NCI-H2029 treated with DMSO at 0.1 percent for 48 hours (cell line): ENCODE measurements at regions not wholly inside any gene's neighbourhood (a gene's known extent, or its start where the extent isn't known, plus 50 kb on each side); places are given as distances from the start of the nearest gene placed in this dataset.
A peak's percentile ranks its signal among the peaks of the same experiment; 100 is the strongest.

ENCODE experiments used
- DNase-seq: peaks from one replicate; lab custom pipeline; 2025; lab: John Stamatoyannopoulos, UW

DNA sequence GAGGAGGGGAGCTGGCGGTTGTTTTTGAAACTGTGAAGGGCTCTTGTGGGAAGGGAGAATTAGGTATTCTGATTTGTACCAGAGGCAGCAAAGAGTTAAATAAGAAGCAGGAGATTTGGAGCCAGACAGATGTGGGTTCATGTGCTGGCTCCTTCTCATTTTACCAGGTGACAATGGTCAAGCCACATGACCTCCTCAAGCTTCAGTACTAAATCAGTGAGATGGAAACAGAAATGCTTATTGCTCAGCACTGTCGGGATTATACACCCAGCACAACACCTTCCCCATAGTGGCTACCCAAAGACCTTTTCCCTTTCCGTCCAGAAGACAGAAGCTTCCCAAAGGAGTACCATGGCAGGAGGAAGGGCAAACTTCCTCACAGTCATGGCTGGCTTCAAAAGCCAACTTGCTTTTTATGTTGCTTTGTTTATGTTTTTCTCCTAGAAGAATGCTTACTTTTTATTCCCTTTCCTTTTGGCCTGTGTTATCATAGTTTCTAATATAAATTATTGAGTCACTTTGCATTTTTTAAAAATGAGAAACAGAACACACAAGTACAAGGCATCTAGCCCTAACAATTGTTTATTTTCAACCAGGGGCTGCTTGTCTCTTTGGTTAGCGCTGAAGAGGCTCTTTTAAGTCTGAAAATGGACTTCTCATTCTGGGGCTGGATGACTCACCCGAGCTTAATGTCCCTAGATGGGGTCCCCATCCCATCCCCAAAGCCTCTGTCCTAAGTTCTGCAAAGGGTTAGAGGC, 181.5 kb upstream of the ZBED5 start:
- no peak for DNase-seq

DNA sequence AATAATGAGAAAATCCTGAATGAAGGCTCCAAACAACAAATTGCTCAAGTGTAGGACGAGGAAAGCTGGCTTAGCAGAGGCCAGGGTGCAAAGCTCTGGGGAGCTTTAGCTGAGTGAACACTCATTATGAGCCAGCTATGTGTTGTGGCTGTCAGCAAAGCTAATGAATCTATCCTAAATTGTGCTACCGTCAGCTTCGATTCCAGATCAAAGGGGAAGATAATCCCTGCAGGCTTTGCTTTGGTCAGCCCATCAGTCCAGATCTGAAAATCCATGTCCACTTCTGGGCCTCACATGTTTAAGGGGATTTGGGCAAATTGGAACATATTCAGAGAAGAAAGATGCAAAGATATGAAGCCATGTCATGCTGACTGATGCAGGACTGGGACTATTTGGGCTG, 180.9 kb upstream of the ZBED5 start:
- DNase-seq: no peak

DNA sequence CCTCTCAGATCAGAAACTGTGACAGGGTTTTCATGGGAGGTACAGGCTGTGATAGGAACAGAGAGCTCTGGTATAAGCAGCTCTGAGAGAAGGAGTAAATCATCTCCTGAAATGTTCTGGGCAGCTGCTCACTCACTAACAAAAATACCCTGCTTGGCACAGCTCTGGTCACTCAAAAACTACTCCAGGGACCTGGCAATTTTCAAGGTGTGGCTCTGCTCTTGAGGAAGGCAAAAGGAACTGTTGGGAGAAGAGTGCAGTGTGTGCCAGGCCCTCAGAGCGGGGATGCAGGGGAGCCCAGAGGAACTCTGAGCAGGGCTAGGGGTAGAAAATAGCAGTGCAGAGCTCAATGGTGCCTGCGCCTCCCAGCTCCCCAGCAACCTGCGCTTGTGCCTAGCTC, 180.5 kb upstream of the ZBED5 start:
- DNase-seq: no peak

DNA sequence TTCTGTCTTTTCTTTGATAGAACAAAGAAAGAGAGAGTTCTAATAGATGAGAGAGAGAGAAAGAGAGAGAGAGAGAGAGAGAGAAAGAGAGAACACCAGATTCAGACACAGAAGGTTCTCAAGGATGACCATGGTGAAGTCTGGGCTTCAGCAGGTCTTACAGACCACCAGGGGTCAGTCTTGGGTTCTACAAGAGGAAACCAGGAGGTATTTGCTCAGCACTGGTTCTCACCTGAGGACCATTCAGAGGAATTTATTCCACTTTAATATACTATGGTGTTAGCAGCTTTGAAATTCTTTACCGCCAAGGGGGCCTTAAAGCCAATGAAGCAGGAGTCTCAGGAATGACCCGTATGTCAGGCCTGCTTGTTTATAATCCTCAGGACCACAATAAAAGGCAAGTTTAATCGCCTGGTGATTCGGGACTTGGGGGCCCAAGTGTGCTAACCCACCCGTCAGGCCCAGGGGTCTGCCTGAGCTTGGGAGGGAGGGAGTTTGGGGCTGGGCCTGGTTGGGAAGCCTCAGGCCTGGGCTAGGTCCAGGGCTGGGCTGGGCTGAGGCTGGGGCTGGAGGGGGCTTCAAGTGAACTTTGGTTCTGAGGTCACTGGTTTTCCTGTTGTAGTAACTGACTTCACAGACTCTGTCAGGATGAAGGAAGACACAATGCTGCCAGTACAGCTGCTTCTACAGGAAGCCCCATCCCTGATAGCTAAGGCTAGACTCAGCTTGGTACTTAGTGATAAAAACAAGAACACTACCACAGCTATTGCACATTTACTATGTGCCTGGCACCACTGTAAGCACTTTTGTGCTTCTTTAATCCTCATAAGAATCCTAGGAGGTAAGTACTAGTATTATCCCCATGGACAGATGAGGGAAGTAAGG, 179.2 kb upstream of the ZBED5 start:
- peak; percentile 68 for DNase-seq

DNA sequence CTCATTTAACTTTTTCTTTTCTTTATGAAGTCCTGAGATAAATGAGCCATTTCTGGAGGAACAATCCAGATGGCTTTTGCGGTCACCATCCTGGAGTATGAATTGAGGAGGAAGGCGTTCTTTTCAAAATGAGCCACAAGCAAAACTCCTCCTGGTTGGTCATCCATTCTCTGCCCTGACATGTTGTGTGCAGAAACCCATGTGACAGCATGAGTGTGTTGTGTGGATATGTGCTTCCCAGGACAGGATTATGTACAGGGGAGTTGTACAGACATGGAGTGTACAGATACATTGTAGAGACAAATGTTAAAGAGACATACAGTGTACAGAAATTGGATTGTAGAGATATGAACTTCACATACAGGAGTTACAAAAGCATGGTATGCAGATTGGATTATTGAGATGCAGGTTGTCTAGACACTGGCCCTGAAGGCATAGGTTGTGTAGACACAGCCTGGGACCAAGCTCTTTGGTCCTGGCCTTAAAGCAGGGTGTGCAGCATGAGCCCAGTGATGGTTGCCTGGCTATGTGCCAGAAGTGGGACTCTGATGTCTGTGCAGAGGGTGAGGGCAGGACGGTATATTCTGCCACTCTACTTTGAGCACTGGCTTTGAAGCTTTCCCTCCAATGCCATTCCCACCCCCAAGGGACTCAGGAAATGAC, 178.5 kb upstream of the ZBED5 start:
- DNase-seq: no peak

DNA sequence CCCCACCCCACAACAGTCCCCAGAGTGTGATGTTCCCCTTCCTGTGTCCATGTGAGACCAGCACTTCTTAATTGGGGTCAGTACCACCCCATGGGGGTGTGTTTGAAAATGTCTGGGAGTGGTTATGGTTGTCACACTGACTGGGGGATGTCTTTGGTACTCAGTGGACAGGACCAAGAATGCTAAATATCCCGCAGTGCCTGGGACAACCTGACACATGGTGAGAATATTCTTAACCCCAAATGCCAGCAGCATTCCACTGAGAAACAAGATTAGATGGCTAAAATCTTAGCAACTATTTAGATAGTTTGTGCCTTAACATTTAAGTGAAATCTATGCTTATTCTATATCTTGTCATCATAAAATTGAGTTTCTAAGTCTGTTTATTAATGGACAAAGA, 177.5 kb upstream of the ZBED5 start:
- no peak for DNase-seq

DNA sequence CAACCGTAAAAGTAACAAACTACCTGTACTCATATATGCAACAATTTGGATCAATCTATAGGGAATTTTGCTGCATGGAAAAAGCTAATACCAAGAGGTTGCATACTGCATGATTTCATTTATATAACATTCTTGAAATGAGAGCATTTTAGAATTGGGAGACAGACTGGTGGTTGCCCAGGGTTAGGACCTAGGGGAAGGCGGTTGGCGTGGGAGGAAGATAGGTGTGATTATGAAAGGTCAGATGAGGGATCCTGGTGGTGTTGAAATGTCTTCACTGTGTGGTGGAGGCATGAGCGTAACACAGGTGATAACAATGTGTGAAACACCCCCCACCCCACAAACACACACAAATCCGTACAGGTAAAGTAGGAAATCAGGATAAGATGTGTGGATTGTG, 176.6 kb upstream of the ZBED5 start:
- no peak for DNase-seq

DNA sequence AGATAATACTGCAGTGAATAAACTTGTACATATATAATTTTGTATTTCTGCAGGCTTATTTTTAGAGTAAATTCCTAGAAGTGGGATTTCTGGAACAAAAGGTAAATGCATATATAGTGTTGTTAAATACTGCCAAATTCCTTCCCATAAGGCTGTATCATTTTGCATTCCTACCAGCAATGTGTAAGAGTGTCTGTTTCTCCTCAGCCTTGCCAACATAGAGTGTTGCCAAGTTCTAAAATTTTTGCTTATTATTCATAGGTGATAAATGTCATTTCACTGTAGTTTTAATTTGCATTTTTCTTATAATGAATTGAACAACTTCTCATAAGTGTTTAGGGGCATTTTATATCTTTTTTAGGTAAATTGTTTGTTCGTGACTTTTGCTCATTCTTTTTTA, 174.2 kb upstream of the ZBED5 start:
- no peak for DNase-seq

DNA sequence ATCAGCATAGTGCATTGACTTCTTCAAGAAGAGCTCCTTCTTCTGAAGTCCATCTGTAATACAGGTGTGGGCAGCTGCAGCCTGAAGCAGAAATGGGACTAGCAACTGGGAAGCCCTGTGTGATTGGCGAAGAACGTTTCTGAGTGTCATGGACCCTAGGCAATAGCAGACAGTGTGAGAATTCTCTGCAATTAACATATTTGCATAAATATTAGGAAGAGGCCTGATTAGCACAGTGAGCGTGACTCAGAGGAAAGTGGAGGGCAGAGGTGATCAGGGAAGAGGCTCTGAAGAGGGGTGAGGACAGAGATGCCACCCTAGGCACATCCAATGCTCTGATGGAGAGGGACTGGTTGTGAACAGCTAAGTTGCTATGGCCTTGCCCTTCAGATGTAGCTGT, 171.2 kb upstream of the ZBED5 start:
- no peak for DNase-seq

DNA sequence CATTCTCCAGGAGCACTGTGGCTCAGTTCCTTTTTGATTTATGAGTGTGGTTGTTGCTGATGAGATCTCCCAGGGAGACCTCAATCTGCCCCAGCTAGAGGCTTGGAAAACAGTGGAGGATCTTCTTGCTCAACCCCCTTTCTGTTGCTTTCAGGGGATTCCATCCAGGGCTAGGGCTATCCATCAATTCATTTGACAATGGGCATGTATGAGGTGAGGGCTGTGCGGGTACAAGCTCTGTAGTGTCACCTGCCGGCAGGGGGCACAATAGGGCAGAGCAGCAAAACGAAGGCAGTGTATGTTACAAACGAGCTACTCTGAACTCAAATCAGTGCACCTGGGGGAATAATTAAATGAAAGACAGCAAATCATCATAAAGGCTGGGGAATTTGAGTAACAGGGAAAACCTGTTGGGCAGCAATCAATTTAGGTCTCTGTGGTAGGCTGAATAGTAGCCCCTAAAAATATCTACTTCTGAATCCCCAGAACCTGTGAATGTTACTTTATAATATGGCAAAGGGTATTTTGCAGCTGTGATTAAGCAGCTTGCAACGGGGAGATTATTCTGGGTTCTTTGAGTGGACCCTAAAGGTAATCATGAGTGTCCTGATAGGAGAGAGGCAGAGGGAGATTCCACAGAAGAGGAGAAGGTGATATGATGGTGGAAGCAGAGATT, 170.3 kb upstream of the ZBED5 start:
- DNase-seq: peak; percentile 67

DNA sequence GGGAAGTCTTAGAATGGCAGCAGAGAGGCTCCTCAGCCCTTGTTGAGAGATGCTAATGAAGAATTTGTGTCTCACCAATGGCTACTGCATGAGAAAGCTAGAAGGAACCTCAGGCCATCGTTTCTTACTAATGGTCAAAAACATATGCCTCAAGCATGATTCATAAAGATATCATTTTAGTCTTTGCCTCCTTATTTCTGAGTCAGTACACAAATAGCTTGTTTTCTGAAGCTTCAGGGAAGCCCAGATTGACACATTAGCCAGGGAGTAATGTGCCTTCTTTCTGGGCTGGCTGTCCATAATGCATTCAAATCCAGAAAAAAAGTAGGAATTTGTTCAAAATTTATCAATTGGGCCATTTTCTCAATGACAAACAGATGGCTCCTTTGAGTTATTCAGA, 169.4 kb upstream of the ZBED5 start:
- DNase-seq: no peak

DNA sequence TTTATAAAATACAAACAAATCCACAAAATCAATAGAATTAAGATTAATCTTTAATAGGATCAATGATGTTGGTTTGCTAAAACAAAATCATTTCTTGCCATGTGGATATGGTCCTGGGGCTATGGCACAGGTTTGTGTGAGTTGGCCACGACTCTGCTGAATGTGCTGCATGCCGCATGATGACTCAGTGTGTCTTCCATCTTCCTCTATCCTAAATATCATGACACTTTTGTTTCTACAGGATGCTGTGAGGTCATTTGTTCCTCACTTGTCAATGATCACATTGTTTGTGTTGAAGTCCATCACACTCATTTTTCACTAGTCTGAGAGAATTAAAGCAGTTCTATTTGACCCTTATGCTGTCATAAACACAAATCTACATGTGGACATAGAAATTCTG, 167.2 kb upstream of the ZBED5 start:
- DNase-seq: no peak

DNA sequence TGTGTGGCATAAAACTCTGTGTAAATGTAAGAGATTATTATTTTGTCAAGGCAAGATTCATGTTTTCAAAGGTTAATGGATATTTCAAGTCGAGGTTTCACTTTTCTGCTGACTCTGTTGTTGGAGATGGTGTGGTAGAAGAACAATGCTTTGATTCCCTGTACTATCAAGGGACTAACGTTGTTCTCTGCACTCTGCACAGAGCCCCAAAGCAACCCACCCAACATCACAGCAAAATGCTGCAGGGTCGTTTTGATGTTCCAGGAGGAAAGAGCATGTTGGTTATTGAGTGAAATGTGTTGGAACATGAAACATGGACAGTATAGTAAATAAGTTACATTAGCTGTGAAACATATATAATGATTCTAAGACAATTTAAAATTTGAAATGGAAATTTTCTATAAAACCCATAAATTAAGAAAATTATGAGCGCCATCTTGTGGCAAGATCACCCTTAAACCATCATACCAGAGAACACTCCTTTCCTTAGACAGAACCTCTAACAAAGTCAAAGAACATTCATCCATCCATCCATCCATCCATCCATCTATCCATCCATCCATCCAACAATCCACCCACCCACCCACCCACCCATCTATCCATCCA, 164.4 kb upstream of the ZBED5 start:
- DNase-seq: peak; percentile 16

DNA sequence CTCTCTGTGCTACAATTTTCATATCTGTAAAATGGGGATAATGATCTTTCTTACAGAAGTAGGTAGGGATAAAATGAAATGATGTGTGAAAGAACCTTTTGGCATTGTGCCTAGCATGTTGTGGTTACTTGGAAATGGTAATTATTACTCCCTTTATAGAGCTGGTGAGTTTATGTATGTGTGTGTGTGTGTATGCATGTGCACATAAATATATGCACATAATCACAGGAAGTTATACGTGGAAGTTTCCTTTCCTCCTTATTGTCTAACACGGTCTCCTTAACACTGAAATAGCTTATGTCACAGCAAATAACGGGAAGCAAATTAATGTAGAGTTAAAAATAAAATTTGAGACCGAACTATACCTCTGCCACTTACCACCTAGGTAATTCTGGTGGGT, 163.7 kb upstream of the ZBED5 start:
- DNase-seq: no peak

DNA sequence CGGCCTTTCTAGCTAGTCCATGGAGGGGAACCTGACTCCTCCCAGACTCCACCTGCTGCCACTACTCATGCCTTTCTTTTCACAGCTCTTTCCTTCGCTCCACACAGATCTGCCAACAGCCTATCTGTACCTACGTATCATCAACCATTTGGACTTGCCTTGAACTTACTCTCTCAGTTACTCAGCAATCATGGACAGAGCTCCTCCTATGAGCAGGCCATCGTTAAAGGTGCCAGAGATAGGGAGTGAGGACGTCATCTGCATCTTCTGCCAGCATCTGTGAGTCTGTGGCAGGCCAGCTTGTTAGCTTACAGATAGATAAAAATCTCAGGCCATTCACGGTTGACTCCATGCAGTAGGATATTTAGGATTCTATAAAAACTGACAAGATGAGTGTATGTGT, 162.9 kb upstream of the ZBED5 start:
- DNase-seq: no peak

DNA sequence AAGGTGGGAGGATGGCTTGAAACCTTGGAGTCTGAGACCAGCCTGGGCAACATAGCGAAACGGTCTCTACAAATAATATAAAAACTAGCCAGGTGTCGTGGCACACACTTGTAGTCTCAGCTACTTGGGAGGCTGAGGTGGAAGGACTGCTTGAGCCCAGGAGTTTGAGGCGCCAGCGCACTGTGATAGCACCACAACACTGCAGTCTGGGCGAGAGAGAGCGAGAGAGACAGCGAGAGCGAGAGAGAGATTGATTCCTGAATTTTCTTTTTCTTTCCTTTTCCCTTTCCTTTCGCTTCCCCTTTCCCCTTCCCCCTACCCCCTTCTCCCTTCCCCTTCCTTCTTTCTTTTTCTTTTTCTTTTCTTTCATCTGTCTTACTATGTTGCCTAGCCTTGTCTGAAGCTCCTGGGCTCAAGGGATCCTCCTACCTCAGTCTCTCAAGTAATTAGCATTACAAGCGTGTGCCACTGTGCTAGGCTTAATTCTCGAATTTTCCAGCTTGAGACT, 162.4 kb upstream of the ZBED5 start:
- no peak for DNase-seq

DNA sequence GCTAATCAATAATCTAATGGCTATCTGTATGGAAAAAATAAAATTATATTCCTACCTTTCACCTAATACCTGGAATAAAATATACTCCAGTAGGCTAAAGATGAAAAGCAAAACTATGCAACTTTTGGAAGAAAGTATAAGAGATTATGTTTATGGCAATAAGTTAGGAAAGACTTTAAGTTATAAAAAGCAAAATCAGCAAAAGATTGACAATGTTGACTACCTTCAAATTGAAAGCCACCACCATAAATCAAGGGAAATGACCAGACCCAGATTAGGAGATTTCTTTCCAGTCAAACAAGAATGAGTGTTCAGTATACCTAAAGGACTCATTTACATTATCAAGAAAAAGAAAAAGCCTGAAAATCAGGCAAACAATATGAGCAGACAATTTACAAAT, 159.1 kb upstream of the ZBED5 start:
- no peak for DNase-seq

DNA sequence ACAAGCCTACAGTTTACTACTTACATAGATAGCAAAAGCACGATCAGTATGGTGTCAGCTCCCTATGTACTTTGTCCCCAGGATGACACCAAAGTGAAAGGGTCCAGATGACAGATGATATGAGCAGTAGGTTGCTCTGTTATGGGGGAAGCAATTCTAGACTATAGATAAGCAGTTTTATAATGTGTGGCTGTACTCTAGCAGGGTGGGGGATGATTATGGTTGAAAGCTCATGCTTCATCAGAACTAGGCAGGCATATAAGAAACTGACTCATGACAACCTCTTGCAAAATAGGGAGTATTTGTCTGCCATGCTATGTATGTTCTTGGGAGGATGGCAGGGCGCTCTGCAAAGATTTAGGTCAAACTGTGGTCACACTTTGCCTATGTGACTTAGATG, 158.2 kb upstream of the ZBED5 start:
- no peak for DNase-seq

DNA sequence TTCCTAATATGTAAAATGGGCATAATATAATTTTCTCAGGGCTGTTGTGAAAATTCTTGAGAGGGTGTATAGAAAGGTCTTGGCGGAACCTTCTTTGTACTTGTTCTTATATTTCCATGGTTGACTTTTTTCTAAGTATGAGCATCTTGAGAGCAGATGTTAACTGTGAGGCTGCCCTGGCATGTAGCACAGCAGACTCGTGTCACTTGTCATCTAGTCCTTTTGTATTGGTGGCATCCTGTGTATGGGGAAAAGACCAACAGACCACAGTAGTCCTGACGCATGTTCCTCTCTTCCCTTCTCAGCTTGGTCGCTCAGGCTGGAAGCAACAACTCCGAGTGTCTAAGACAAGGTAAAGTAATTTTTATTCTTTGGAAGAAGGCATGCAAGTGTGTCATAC, 153.8 kb upstream of the ZBED5 start:
- DNase-seq: no peak

DNA sequence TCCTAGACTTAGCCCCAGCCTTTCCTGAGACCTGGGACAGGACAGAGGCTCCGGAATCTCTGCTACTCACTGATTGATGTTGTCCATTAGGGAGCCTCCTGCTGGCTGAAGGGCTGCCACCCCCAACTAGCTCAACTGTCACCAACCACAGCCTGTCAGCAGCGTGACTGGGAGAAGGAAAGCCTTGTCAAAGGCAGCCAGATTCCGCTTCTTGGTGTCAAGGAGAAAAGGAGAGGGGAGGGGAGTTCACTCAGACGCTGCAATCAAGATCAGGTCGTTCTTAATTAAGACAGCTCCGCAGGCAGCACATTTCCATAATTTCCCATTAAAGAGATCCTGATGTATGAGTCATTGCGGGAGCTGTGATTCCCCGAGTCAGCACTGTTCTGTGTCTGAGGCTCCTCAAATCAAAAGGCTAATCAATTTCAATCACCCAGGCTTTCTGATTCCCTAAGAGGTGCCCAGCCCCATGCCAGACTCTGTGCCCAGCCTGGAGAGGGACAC, 152.8 kb upstream of the ZBED5 start:
- DNase-seq: no peak

DNA sequence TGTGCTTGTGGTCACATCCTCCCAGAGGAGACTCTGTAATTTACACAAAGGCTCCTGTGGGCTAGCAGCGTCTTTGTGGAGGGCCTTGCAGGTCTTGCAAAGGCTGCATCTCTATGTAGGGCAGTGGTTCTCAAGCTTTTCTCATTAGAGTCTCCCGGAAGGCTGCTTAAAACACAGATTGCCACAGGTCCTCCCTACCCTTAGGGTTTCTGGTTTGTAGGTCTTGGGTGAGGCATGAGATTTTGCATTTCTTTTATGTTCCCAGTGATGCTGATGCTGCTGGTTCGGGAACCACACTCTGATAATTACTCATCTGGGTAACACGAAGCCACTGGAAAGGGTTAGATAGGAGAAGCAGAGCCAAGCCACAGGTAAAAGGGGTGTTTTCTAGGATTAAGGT, 151.3 kb upstream of the ZBED5 start:
- DNase-seq: no peak

DNA sequence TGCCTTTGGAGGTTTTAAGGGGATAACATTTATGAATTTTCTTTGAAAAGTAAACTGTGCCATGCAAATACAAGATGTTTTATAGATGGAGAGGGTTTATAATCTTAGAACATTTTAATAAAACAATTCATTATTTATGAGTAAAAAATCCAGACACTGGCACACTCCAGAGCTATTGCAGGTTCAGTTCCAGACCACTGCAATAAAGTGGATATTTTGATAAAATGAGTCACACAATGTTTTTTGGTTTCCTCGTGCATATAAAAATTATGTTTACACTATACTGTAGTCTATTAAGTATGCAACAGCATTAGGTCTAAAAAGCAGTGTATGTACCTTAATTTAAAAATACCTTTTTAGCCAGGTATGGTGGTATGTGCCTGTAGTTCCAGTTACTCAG, 146.2 kb upstream of the ZBED5 start:
- no peak for DNase-seq
